CD14-positive monocyte (primary cell): ENCODE measurements at regions not wholly inside any gene's neighbourhood (a gene's known extent, or its start where the extent isn't known, plus 50 kb on each side); places are given as distances from the start of the nearest gene placed in this dataset.

ENCODE experiments used
- DNase-seq, 3 donors: peaks; one replicate each; pipeline ENCODE4 v3.0.0-alpha.2; 2011 to 2022
- H2AFZ ChIP-seq: 2 replicates; pipeline ENCODE4 v1.6.0; 2012; ENCODE audit warnings: mild to moderate bottlenecking, low read depth, low read length, inconsistent platforms; ENCODE audit not compliant: insufficient read depth, poor library complexity, severe bottlenecking
- H3K27ac ChIP-seq, 2 donors: 1 replicate in 1 of 2; 2 replicates in 1 of 2; pipeline ENCODE4 v1.5.1; 2012 to 2013; ENCODE audit warnings: low read length in 2 of 2, control low read depth in 1 of 2, inconsistent platforms in 1 of 2, low read depth in 1 of 2, mild to moderate bottlenecking in 1 of 2
- H3K27me3 ChIP-seq, 2 donors: one replicate each; pipeline versions ENCODE4 v1.6.0 to v1.6.1; 2011 to 2013; ENCODE audit warnings: low read length in 2 of 2; ENCODE audit not compliant: control insufficient read depth in 2 of 2, insufficient read depth in 2 of 2
- H3K36me3 ChIP-seq, 2 donors: replicated peaks in 1 of 2; 1 replicate in 1 of 2; 2 replicates in 1 of 2; pipeline versions ENCODE4 v1.5.1 to v1.6.1; 2012 to 2013; ENCODE audit warnings: low read length in 2 of 2, control low read depth in 1 of 2, inconsistent platforms in 1 of 2, mild to moderate bottlenecking in 1 of 2; ENCODE audit not compliant: insufficient read depth in 2 of 2, control insufficient read depth in 1 of 2
- H3K4me1 ChIP-seq, 2 donors: 1 replicate in 1 of 2; 2 replicates in 1 of 2; pipeline versions ENCODE4 v1.5.1 to v1.6.1; 2012 to 2013; ENCODE audit warnings: low read length in 2 of 2, control low read depth in 1 of 2, inconsistent platforms in 1 of 2, mild to moderate bottlenecking in 1 of 2, moderate library complexity in 1 of 2; ENCODE audit not compliant: insufficient read depth in 2 of 2, control insufficient read depth in 1 of 2
- H3K4me2 ChIP-seq: replicated peaks from 2 replicates; pipeline ENCODE3; 2012; ENCODE audit warnings: low read length, moderate library complexity, mild to moderate bottlenecking; ENCODE audit not compliant: poor library complexity, severe bottlenecking; ENCODE audit errors: extremely low read depth
- H3K4me3 ChIP-seq, 3 experiments: fragments of 200-600 bp in 1 of 3; sonication (generic) in 1 of 3; replicated peaks in 1 of 3; 1 replicate in 2 of 3; 2 replicates in 1 of 3; pipeline ENCODE4 v1.5.1; 2011 to 2013; ENCODE audit warnings: low read length in 3 of 3, mild to moderate bottlenecking in 3 of 3, control low read depth in 2 of 3, low read depth in 2 of 3, inconsistent platforms in 1 of 3, moderate library complexity in 1 of 3
- H3K79me2 ChIP-seq: 2 replicates; pipeline ENCODE4 v1.6.0; 2012; ENCODE audit warnings: mild to moderate bottlenecking, control low read depth, inconsistent platforms, low read length, moderate library complexity; ENCODE audit not compliant: insufficient read depth
- H3K9ac ChIP-seq: 2 replicates; pipeline ENCODE4 v1.6.0; 2017; ENCODE audit warnings: low read length, mild to moderate bottlenecking; ENCODE audit not compliant: insufficient read depth, poor library complexity, severe bottlenecking
- H3K9me3 ChIP-seq, 2 donors: replicated peaks in 1 of 2; 1 replicate in 1 of 2; 2 replicates in 1 of 2; pipeline versions ENCODE4 v1.5.1 to v1.6.1; 2012 to 2013; ENCODE audit warnings: low read length in 2 of 2, control low read depth in 1 of 2; ENCODE audit not compliant: control insufficient read depth in 1 of 2, insufficient read depth in 1 of 2
- H4K20me1 ChIP-seq: 2 replicates; pipeline ENCODE4 v1.6.0; 2012; ENCODE audit warnings: mild to moderate bottlenecking, low read length, control low read depth, moderate library complexity; ENCODE audit not compliant: insufficient read depth
- H3K27ac Mint-ChIP-seq, 7 donors: one replicate each; pipeline ENCODE4 v1.8.0; 2020; ENCODE audit warnings: mild to moderate bottlenecking in 7 of 7, mixed read lengths in 7 of 7, moderate library complexity in 6 of 7, inconsistent platforms in 2 of 7
- H3K27me3 Mint-ChIP-seq, 3 donors: one replicate each; pipeline ENCODE4 v1.8.0; 2021 to 2022; ENCODE audit warnings: low read depth in 3 of 3, mild to moderate bottlenecking in 3 of 3, mixed read lengths in 3 of 3, moderate library complexity in 3 of 3, inconsistent platforms in 1 of 3
- H3K36me3 Mint-ChIP-seq, 2 donors: one replicate each; pipeline ENCODE4 v1.8.0; 2020; ENCODE audit warnings: mixed read lengths in 2 of 2, inconsistent platforms in 1 of 2, mild to moderate bottlenecking in 1 of 2
- H3K4me1 Mint-ChIP-seq: one replicate; pipeline ENCODE4 v1.8.0; 2020; ENCODE audit warnings: mild to moderate bottlenecking, mixed read lengths
- H3K4me3 Mint-ChIP-seq, 2 donors: one replicate each; pipeline ENCODE4 v1.8.0; 2020; ENCODE audit warnings: mild to moderate bottlenecking in 2 of 2, mixed read lengths in 2 of 2, moderate library complexity in 1 of 2
- H3K9me3 Mint-ChIP-seq, 7 donors: one replicate each; pipeline ENCODE4 v1.8.0; 2020 to 2022; ENCODE audit warnings: mixed read lengths in 7 of 7, mild to moderate bottlenecking in 6 of 7, moderate library complexity in 6 of 7, inconsistent platforms in 2 of 7
- WGBS: methylation state at CpG from one replicate; pipeline ENCODE4 v1.1.5; 2013; ENCODE audit warnings: missing lambda C conversion rate; ENCODE audit not compliant: insufficient coverage; 5-methylcytosine and 5-hydroxymethylcytosine counted together
- intact Hi-C, 2 donors: fragments of 100-400 bp; cut with micrococcal nuclease; formaldehyde crosslinking; loops; one replicate each; pipeline versions ENCODE4 v1.15.0 to v1.15.1; 2023
- TF ChIP-seq, protein P1 (sequence below): fragments of 200-600 bp; IDR thresholded peaks from one replicate; pipeline ENCODE4 v1.8.0; 2022; ENCODE audit warnings: antibody characterized with exemption, mild to moderate bottlenecking

DNA sequence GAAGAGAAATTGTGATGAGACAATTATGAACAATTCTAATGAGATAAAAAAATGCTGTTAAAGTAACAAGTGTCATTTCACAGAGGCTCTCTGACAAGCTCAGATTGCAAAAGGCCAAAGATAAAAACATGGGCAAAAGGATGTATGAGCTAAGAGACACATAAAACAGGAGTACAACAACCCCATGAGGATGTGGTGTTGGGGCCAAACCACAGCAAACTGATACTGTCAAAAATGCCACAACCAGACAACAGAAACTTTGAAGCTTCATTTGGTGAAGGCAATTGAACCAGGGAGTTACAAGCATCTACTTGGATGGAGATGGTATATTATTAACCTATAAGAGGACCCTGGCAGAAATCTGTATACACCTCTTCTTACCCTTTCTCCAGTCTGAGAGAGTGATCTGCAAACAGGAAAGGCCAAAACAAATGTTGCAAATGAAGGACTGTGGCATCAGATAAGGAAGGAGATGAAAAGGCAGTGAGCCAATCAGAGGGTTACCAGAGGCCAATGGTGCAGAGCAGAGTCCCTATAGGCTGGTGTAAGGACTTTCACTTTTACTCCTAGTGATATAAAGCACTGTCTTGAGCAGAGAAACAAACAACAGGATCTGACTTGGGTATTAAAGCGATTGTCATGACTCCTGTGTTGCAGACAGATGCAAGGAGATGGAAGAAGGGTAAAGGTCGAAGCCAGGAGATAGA, 659.0 kb downstream of the NTRK3 start:
- WGBS: 0% methylated on average over 1 of the region's 2 CpGs
- Histone ChIP-seq H3K9me3 (peaks cover 6% of the 10 kb centered on the region in 2 donors), H3K79me2 (no peaks in the 10 kb centered on the region), H4K20me1 (no peaks in the 10 kb centered on the region), H3K4me3 (no peak overlapping the region), H3K4me1 (no peaks in the 10 kb centered on the region), H2AFZ (no peak overlapping the region), H3K27me3 (no peaks in the 10 kb centered on the region), H3K36me3 (no peaks in the 10 kb centered on the region), H3K9ac (no peak overlapping the region), H3K4me2 (no peak overlapping the region), H3K27ac (no peak overlapping the region)
- TF ChIP-seq, protein P1, sequence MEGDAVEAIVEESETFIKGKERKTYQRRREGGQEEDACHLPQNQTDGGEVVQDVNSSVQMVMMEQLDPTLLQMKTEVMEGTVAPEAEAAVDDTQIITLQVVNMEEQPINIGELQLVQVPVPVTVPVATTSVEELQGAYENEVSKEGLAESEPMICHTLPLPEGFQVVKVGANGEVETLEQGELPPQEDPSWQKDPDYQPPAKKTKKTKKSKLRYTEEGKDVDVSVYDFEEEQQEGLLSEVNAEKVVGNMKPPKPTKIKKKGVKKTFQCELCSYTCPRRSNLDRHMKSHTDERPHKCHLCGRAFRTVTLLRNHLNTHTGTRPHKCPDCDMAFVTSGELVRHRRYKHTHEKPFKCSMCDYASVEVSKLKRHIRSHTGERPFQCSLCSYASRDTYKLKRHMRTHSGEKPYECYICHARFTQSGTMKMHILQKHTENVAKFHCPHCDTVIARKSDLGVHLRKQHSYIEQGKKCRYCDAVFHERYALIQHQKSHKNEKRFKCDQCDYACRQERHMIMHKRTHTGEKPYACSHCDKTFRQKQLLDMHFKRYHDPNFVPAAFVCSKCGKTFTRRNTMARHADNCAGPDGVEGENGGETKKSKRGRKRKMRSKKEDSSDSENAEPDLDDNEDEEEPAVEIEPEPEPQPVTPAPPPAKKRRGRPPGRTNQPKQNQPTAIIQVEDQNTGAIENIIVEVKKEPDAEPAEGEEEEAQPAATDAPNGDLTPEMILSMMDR: no peak
- Mint-ChIP-seq H3K4me3 (no peak overlapping the region), H3K9me3 (peaks cover 0 to 5% (median 3%) of the 10 kb centered on the region in 7 donors), H3K27me3 (no peaks in the 10 kb centered on the region), H3K4me1 (no peaks in the 10 kb centered on the region), H3K36me3 (no peaks in the 10 kb centered on the region), H3K27ac (no peak overlapping the region)
- no peak for DNase-seq
- intact Hi-C loops: no loop called here

DNA sequence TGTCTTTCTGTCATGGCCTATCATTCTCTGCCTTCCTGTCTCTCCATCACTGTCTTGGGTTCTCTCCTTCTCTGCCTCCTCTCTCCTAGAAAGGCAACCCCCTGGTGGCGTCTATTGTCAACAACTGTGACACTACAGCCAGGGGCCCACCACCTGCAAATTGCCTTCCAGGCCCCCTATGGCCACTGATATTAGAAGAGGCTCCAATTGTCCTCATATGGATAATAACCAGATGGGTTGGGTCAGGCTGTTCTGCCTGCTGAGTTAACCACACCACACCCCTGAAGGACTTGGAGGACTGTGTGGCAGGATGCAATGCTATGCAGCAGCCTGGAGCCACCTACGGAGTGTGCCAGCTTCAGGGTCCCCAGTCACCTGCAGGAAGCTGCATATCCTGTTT, 665.0 kb downstream of the NTRK3 start:
- no peaks in the 10 kb centered on the region for H3K4me1 ChIP-seq
- H3K27me3 Mint-ChIP-seq: no peaks in the 10 kb centered on the region
- no peak overlapping the region for H3K4me2 ChIP-seq
- H4K20me1 ChIP-seq: no peaks in the 10 kb centered on the region
- DNase-seq: no peak
- no peaks in the 10 kb centered on the region for H3K36me3 Mint-ChIP-seq
- H3K9ac ChIP-seq: no peak overlapping the region
- no peaks in the 10 kb centered on the region for H3K27me3 ChIP-seq
- peaks cover 0 to 7% (median 4%) of the 10 kb centered on the region in 7 donors for H3K9me3 Mint-ChIP-seq
- no peak overlapping the region for H3K4me3 Mint-ChIP-seq
- TF ChIP-seq, protein P1: no peak
- no peak overlapping the region for H2AFZ ChIP-seq
- no peaks in the 10 kb centered on the region for H3K4me1 Mint-ChIP-seq
- intact Hi-C loops: no loop called here
- H3K79me2 ChIP-seq: no peaks in the 10 kb centered on the region
- H3K4me3 ChIP-seq: no peak overlapping the region
- H3K27ac Mint-ChIP-seq: no peak overlapping the region
- H3K36me3 ChIP-seq: no peaks in the 10 kb centered on the region
- no peak overlapping the region for H3K27ac ChIP-seq
- WGBS: 100% methylated on average over 1 of the region's 2 CpGs
- H3K9me3 ChIP-seq: peaks cover 6% of the 10 kb centered on the region in 2 donors
